Kidney epithelial cell (primary cell): ENCODE measurements at regions not wholly inside any gene's neighbourhood (a gene's known extent, or its start where the extent isn't known, plus 50 kb on each side); places are given as distances from the start of the nearest gene placed in this dataset.

Source experiments
- DNase-seq: peaks from one replicate; pipeline ENCODE4 v3.0.0-alpha.2; 2010; ENCODE audit warnings: low read depth
- H3K27me3 ChIP-seq: 2 replicates; pipeline ENCODE4 v1.6.0; 2011; ENCODE audit warnings: low read length; ENCODE audit not compliant: control insufficient read depth, insufficient read depth
- H3K36me3 ChIP-seq: 2 replicates; pipeline ENCODE4 v1.5.1; 2011; ENCODE audit warnings: low read length; ENCODE audit not compliant: control insufficient read depth, insufficient read depth
- H3K4me3 ChIP-seq: 2 replicates; pipeline ENCODE4 v1.5.1; 2011; ENCODE audit warnings: low read depth, mild to moderate bottlenecking, control low read depth, low read length
- TF ChIP-seq, protein P1 (sequence below): IDR thresholded peaks from 2 replicates; pipeline ENCODE4 v1.5.1; 2011; ENCODE audit warnings: mild to moderate bottlenecking, moderate library complexity, low read length, control low read depth, inconsistent platforms; ENCODE audit not compliant: insufficient read depth, poor library complexity, severe bottlenecking

DNA sequence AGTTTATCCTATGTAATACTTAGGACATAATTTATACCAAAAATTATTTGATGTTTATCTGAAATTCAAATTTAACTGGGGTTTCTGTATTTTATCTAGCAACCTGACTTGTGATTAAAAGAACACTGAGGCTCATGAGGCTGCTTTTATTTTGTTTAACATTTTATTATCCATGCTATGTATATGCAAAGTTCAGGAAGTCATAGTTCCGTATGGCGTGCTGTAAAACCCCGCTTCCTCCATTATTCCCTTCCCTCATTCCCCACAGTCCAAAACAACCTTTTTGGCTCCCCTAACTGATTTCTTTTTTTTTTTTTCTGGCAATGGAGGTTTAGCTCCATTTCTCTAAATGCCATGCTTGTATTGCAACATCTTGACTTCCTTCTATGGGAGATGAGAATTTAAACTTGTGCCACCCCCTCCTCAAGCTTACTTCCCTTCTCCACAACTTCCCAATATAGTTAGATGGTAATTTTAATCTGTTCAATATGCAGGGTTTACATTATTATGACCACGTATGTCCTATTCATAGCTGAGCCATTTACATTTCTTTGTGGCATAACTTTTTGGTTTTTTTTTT, 138.0 kb upstream of the DNAH14 start:
- no peak for DNase-seq
- Histone ChIP-seq H3K27me3 (no peaks in the 10 kb centered on the region), H3K4me3 (no peak overlapping the region), H3K36me3 (no peaks in the 10 kb centered on the region)
- TF ChIP-seq, protein P1, sequence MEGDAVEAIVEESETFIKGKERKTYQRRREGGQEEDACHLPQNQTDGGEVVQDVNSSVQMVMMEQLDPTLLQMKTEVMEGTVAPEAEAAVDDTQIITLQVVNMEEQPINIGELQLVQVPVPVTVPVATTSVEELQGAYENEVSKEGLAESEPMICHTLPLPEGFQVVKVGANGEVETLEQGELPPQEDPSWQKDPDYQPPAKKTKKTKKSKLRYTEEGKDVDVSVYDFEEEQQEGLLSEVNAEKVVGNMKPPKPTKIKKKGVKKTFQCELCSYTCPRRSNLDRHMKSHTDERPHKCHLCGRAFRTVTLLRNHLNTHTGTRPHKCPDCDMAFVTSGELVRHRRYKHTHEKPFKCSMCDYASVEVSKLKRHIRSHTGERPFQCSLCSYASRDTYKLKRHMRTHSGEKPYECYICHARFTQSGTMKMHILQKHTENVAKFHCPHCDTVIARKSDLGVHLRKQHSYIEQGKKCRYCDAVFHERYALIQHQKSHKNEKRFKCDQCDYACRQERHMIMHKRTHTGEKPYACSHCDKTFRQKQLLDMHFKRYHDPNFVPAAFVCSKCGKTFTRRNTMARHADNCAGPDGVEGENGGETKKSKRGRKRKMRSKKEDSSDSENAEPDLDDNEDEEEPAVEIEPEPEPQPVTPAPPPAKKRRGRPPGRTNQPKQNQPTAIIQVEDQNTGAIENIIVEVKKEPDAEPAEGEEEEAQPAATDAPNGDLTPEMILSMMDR = no peak

DNA sequence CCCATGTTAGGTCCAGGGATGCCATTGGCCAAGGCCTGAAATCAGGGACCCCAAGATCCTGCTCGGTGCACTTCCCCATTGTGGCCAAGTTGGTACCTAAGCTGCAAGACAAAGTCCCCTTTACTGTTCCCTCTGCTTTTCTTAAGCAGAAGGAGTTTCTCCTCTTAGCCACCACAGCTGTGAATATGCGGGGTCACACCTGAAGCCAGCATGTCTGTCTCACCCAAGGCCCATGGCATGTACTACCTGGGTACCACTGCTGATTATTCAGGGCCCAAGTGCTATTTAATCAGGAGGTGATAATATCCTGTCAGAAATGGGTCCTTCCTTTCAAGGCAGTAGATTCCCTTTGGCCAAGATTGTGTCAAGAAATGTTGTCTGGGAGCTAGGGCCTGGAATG, 133.9 kb upstream of the DNAH14 start:
- no peak for DNase-seq
- Histone ChIP-seq H3K4me3 (no peak overlapping the region), H3K36me3 (no peaks in the 10 kb centered on the region), H3K27me3 (no peaks in the 10 kb centered on the region)
- TF ChIP-seq, protein P1 = no peak

DNA sequence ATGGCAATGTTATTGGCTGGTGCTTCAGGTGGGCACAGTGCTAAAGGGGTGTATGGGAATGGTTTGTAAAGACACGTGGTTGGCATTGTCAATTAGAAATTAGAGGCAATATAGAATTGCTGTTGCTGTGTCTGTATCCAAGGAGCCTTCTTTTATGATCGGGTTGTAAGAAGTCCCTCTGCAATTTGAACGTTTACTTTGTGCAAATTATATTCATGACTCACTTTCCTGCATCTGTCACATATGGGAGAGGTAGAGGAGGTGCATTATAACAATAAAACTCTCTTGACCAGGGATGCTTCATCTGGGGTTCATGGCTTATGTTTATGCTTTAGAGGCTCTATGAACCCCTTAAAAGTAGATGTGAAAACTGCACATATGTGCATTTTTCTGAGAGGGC, 130.4 kb upstream of the DNAH14 start:
- TF ChIP-seq, protein P1 = no peak
- no peaks in the 10 kb centered on the region for H3K27me3 ChIP-seq
- no peak overlapping the region for H3K4me3 ChIP-seq
- H3K36me3 ChIP-seq = no peaks in the 10 kb centered on the region
- DNase-seq = no peak

DNA sequence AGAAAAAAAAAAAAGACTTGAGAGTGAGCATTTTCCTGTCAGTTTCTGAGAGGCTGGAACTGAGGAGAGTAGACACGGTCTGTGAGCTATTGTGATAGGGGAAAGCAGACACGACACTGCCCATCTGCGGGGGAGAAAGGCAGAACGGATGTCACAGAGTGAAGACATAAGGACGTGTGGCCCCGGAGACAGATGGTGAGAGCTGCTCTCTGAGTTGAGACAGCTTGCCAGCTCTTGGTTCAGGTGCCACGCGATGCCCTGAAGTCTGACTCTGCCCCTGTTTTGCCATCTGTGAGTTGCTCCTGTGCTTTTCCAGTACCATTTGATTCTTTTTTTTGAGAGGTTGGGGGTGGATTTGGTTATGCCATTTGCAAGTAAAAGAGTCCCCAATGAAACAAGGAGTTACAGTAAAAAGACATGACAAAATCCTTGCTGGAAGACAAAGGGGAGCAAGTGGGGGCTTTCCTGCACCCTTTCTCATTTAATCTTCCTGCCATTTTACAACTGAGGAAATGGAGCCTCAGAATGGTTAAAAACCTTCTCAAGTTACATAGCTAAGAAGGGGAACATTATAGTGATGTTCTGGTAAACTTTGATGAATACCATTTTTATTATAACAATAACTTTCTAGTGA, 128.9 kb upstream of the DNAH14 start:
- TF ChIP-seq, protein P1 = no peak

DNA sequence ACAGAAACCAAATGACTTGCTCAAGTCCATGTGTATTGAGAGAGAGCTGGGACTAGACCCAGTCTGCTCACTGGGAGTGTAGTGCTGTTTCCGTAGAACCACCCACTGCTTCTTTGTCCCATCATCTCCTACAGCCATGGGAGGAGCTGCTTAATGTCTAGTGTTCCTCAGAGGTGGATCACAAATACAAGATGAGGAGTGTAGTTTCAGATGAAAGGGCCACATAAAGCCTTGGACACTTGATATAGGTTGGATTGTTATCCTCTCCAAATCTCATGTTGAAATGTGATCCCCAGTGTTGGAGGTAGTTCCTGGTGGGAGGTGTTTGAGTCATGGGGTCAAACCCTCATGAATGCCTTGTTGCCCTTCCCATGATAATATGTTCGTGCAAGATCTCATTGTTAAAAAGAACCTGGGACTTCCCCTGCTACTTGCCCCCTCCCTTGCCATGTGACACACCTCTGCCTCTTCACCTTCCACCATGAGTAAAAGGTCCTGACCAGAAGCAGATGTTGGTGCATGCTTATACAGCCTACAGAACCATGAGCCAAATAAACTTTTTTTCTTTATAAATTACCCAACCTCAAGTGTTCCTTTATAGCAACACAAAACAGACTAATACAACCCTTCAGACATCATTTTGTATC, 127.5 kb upstream of the DNAH14 start:
- Histone ChIP-seq H3K36me3 (no peaks in the 10 kb centered on the region), H3K4me3 (no peak overlapping the region), H3K27me3 (no peaks in the 10 kb centered on the region)
- TF ChIP-seq, protein P1 = no peak
- no peak for DNase-seq

More for the DNA sequence above, 128.9 kb upstream of the DNAH14 start:
- Histone ChIP-seq H3K36me3 (no peaks in the 10 kb centered on the region), H3K27me3 (no peaks in the 10 kb centered on the region), H3K4me3 (no peak overlapping the region)
- no peak for DNase-seq

DNA sequence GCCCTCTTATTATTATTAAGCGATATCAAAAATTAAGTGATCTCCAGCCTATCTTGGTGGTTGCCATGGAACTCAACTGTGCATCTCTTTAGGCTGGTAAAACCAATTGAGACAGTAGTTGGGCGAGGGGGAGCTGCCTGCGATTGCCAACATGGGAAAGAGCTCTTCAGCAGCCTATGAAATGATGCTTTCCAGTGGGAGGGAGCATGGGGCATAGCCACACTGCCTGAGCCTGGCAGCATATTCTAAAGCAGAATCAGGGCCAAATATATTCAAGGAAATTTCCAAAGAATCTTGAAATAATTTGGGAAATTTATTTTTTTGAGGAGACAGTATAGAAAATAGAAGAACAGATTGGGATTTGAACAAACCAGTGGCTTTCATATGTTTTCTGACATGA, 126.9 kb upstream of the DNAH14 start:
- no peaks in the 10 kb centered on the region for H3K27me3 ChIP-seq
- H3K36me3 ChIP-seq = no peaks in the 10 kb centered on the region
- DNase-seq = no peak
- no peak overlapping the region for H3K4me3 ChIP-seq
- TF ChIP-seq, protein P1 = no peak
